Right atrium auricular region (tissue), 2 donors: ENCODE measurements at regions not wholly inside any gene's neighbourhood (a gene's known extent, or its start where the extent isn't known, plus 50 kb on each side); places are given as distances from the start of the nearest gene placed in this dataset.

Source experiments
- DNase-seq: peaks from one replicate; pipeline ENCODE4 v3.0.0-alpha.2; 2019; ENCODE audit warnings: low spot score
- H3K27ac ChIP-seq, 2 donors: fragments of 200-600 bp; sonication (generic); 1 replicate in 1 of 2; 2 replicates in 1 of 2; pipeline ENCODE4 v1.5.1; 2016 to 2019
- H3K27me3 ChIP-seq, 2 donors: fragments of 200-600 bp; sonication (generic); one replicate each; pipeline versions ENCODE4 v1.5.1 to v1.6.0; 2017 to 2019
- H3K36me3 ChIP-seq: fragments of 200-600 bp; sonication (generic); one replicate; pipeline ENCODE4 v1.5.1; 2016
- H3K4me1 ChIP-seq, 2 donors: fragments of 200-600 bp; sonication (generic); one replicate each; pipeline versions ENCODE4 v1.5.1 to v1.6.0; 2017 to 2019
- H3K4me3 ChIP-seq, 2 donors: fragments of 200-600 bp; sonication (generic); 1 replicate in 1 of 2; 2 replicates in 1 of 2; pipeline ENCODE4 v1.5.1; 2017 to 2019; ENCODE audit warnings: mild to moderate bottlenecking in 1 of 2, moderate library complexity in 1 of 2
- H3K9me3 ChIP-seq, 2 donors: fragments of 200-600 bp; sonication (generic); one replicate each; pipeline ENCODE4 v1.5.1; 2019
- CTCF ChIP-seq, 2 donors: fragments of 200-600 bp; sonication (generic); IDR thresholded peaks; one replicate each; pipeline ENCODE4 v1.5.1; 2019; ENCODE audit warnings: antibody characterized with exemption in 2 of 2

GRCh38 chr10:118401708-118402193 is 59.6 kb upstream of the FAM204A start:
- TF ChIP-seq CTCF (IDR thresholded peaks at IDR 0.05) = no peak
- no peak overlapping the region for H3K27ac ChIP-seq
- DNase-seq = no peak
- H3K9me3 ChIP-seq = no peaks in the 10 kb centered on the region
- H3K4me3 ChIP-seq = no peak overlapping the region
- no peaks in the 10 kb centered on the region for H3K36me3 ChIP-seq
- no peaks in the 10 kb centered on the region for H3K27me3 ChIP-seq
- no peaks in the 10 kb centered on the region for H3K4me1 ChIP-seq

- H3K27me3 ChIP-seq = no peaks in the 10 kb centered on the region
- H3K4me3 ChIP-seq = no peak overlapping the region
- no peaks in the 10 kb centered on the region for H3K4me1 ChIP-seq
- no peaks in the 10 kb centered on the region for H3K36me3 ChIP-seq
- no peak for TF ChIP-seq CTCF (IDR thresholded peaks at IDR 0.05)
- no peak for DNase-seq
- no peaks in the 10 kb centered on the region for H3K9me3 ChIP-seq
- H3K27ac ChIP-seq = no peak overlapping the region
Observed at GRCh38 chr10:118397391-118397790, 55.3 kb upstream of the FAM204A start.

GRCh38 chr10:118395947-118396346 is 53.8 kb upstream of the FAM204A start:
- Histone ChIP-seq H3K4me3 (no peak overlapping the region), H3K9me3 (no peaks in the 10 kb centered on the region), H3K4me1 (no peaks in the 10 kb centered on the region), H3K27me3 (no peaks in the 10 kb centered on the region), H3K36me3 (no peaks in the 10 kb centered on the region), H3K27ac (no peak overlapping the region)
- DNase-seq = no peak
- TF ChIP-seq CTCF (IDR thresholded peaks at IDR 0.05) = no peak

GRCh38 chr10:118394301-118395200 is 52.4 kb upstream of the FAM204A start:
- no peaks in the 10 kb centered on the region for H3K27me3 ChIP-seq
- H3K4me1 ChIP-seq = no peaks in the 10 kb centered on the region
- H3K4me3 ChIP-seq = no peak overlapping the region
- no peak for DNase-seq
- peaks cover 0 to 2% of the 10 kb centered on the region in 2 donors for H3K9me3 ChIP-seq
- H3K27ac ChIP-seq = no peak overlapping the region
- no peaks in the 10 kb centered on the region for H3K36me3 ChIP-seq
- no peak for TF ChIP-seq CTCF (IDR thresholded peaks at IDR 0.05)

GRCh38 chr10:118392761-118393160 is 50.6 kb upstream of the FAM204A start:
- no peak overlapping the region for H3K27ac ChIP-seq
- no peaks in the 10 kb centered on the region for H3K4me1 ChIP-seq
- H3K4me3 ChIP-seq = no peak overlapping the region
- peaks cover 0 to 12% of the 10 kb centered on the region in 2 donors for H3K9me3 ChIP-seq
- no peaks in the 10 kb centered on the region for H3K27me3 ChIP-seq
- no peak for TF ChIP-seq CTCF (IDR thresholded peaks at IDR 0.05)
- no peaks in the 10 kb centered on the region for H3K36me3 ChIP-seq
- DNase-seq = no peak
